RWPE2 (cell line): ENCODE measurements at regions not wholly inside any gene's neighbourhood (a gene's known extent, or its start where the extent isn't known, plus 50 kb on each side); places are given as distances from the start of the nearest gene placed in this dataset.

ENCODE experiments used
- ATAC-seq: fragments of 200-7000 bp; cut with Tn5 transposase; 3 replicates; pipeline ENCODE4 v1.9.1; 2021; ENCODE audit warnings: low read depth
- DNase-seq: peaks from one replicate; pipeline ENCODE4 v3.0.0-alpha.2; 2020; ENCODE audit warnings: low spot score
- H3K27ac ChIP-seq: fragments of 450-650 bp; 2 replicates; pipeline ENCODE4 v1.5.1; 2017; ENCODE audit warnings: mild to moderate bottlenecking; ENCODE audit not compliant: poor library complexity, severe bottlenecking
- H3K27me3 ChIP-seq: fragments of 250-450 bp; sonication (Bioruptor Pico); 2 replicates; pipeline ENCODE4 v1.5.1; 2021; ENCODE audit warnings: mild to moderate bottlenecking, moderate library complexity; ENCODE audit not compliant: insufficient read depth, poor library complexity, severe bottlenecking
- H3K36me3 ChIP-seq: fragments of 250-450 bp; sonication (Bioruptor Pico); 2 replicates; pipeline ENCODE4 v1.5.1; 2020; ENCODE audit warnings: low read depth, mild to moderate bottlenecking, moderate library complexity
- H3K4me1 ChIP-seq: fragments of 250-450 bp; sonication (Bioruptor Pico); 2 replicates; pipeline ENCODE4 v1.5.1; 2021; ENCODE audit warnings: mild to moderate bottlenecking, moderate library complexity; ENCODE audit not compliant: insufficient read depth, poor library complexity, severe bottlenecking
- H3K4me3 ChIP-seq: fragments of 250-450 bp; sonication (Bioruptor Pico); 2 replicates; pipeline ENCODE4 v1.5.1; 2021; ENCODE audit warnings: mild to moderate bottlenecking, moderate library complexity; ENCODE audit not compliant: severe bottlenecking
- H3K9me3 ChIP-seq: fragments of 250-450 bp; sonication (Bioruptor Pico); 2 replicates; pipeline ENCODE4 v1.5.1; 2021; ENCODE audit warnings: mild to moderate bottlenecking, moderate library complexity; ENCODE audit not compliant: severe bottlenecking
- TF ChIP-seq, protein P1 (sequence below): fragments of 450-650 bp; IDR thresholded peaks from one replicate; pipeline ENCODE4 v1.5.1; 2017; ENCODE audit warnings: mild to moderate bottlenecking, moderate library complexity; ENCODE audit not compliant: poor library complexity, severe bottlenecking

DNA sequence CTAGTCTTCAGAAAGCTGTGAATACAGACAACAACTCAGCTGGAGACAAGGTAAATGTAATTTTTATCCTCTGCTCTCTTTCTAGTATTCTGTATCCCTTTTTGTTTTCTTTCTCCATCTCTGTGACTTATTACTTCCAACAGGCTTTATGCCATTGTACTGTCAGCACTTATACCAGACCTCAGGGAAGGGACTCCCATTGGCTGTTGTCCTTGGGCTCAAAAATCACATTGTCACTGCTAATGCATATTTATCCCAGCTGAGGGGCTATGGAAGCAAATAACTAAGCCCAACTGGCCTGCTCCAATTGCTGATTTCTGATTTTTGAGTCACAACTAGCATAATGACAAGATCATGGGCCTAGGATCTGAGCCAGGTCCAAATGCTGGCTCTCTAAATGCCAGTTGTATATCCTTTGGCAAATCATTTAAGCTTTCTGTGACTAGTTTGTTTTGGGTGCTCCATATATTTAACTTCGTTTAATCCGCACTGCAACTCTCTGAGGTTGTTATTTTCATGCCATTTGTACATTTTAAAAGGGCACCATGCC, 395.1 kb upstream of the GNPDA2 start:
- no peaks in the 10 kb centered on the region for H3K36me3 ChIP-seq
- DNase-seq (no peak), ATAC-seq (no peak)
- H3K27me3 ChIP-seq: no peaks in the 10 kb centered on the region
- no peaks in the 10 kb centered on the region for H3K4me1 ChIP-seq
- TF ChIP-seq, protein P1, sequence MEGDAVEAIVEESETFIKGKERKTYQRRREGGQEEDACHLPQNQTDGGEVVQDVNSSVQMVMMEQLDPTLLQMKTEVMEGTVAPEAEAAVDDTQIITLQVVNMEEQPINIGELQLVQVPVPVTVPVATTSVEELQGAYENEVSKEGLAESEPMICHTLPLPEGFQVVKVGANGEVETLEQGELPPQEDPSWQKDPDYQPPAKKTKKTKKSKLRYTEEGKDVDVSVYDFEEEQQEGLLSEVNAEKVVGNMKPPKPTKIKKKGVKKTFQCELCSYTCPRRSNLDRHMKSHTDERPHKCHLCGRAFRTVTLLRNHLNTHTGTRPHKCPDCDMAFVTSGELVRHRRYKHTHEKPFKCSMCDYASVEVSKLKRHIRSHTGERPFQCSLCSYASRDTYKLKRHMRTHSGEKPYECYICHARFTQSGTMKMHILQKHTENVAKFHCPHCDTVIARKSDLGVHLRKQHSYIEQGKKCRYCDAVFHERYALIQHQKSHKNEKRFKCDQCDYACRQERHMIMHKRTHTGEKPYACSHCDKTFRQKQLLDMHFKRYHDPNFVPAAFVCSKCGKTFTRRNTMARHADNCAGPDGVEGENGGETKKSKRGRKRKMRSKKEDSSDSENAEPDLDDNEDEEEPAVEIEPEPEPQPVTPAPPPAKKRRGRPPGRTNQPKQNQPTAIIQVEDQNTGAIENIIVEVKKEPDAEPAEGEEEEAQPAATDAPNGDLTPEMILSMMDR: no peak
- no peak overlapping the region for H3K4me3 ChIP-seq
- H3K27ac ChIP-seq: no peak overlapping the region
- no peaks in the 10 kb centered on the region for H3K9me3 ChIP-seq

DNA sequence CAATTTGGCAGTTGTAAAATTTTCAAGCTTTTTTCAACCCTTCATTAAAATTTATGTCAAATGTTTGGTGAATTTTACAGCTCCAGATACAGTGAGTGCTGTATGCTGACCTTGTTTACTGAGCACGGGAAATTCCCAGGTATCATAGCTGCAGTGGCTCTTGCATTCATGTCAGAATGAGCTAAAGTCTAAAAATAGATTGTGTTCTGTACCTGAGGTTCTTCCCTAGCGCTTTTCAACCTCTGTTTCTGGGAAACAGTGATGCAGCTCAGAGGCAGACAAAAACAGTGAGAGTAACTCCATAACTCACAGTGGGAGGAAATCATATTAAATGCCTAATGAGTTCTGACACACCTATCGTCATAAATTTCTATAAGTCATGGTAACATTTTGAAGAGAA, 393.8 kb upstream of the GNPDA2 start:
- ATAC-seq: no peak
- Histone ChIP-seq H3K36me3 (no peaks in the 10 kb centered on the region), H3K4me1 (no peaks in the 10 kb centered on the region), H3K27me3 (no peaks in the 10 kb centered on the region), H3K9me3 (no peaks in the 10 kb centered on the region), H3K27ac (no peak overlapping the region), H3K4me3 (no peak overlapping the region)
- TF ChIP-seq, protein P1: no peak
- DNase-seq: no peak

DNA sequence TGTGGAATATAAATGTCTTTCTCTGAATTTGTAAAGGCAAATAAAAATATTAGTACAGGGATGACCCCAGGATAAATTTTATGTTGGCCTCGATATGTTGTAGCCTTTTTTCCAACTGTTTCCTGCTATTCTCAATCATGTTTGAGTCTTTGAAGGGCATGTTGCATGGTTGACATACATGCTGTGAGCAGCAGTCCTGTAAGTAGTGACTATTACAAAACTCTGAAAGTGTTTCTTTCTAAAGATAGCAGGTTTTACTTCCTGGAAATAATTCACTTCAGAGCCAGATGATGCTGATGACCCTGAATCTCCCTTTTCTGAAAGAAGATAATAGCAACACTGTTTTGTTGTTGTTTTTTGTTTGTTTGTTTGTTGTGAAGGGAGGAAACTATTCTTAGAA, 393.0 kb upstream of the GNPDA2 start:
- no peaks in the 10 kb centered on the region for H3K36me3 ChIP-seq
- ATAC-seq (no peak), DNase-seq (no peak)
- no peaks in the 10 kb centered on the region for H3K27me3 ChIP-seq
- H3K27ac ChIP-seq: no peak overlapping the region
- no peak overlapping the region for H3K4me3 ChIP-seq
- H3K4me1 ChIP-seq: no peaks in the 10 kb centered on the region
- no peaks in the 10 kb centered on the region for H3K9me3 ChIP-seq
- TF ChIP-seq, protein P1: no peak

DNA sequence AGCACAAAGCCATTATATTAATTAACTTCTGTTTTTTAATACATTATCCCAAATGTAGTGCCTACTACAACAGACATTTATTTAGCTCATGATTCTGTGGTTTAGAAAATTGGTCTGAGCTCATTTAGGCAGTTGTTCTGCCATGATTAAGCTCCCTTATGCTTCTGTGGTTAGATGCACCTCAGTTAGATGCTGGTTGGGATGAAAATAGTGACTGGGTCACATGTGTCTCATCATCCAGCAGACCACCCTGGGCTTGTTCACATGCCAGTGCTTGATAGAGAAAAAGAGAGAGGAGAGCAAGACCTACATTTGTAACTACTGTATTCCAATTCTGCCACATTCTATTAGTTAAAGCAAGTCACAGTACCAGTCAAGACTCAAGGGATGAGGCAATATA, 376.4 kb upstream of the GNPDA2 start:
- TF ChIP-seq, protein P1: no peak
- H3K4me1 ChIP-seq: no peaks in the 10 kb centered on the region
- H3K27me3 ChIP-seq: no peaks in the 10 kb centered on the region
- H3K27ac ChIP-seq: no peak overlapping the region
- no peak for DNase-seq
- H3K36me3 ChIP-seq: no peaks in the 10 kb centered on the region
- H3K4me3 ChIP-seq: no peak overlapping the region
- ATAC-seq: no peak
- no peaks in the 10 kb centered on the region for H3K9me3 ChIP-seq

DNA sequence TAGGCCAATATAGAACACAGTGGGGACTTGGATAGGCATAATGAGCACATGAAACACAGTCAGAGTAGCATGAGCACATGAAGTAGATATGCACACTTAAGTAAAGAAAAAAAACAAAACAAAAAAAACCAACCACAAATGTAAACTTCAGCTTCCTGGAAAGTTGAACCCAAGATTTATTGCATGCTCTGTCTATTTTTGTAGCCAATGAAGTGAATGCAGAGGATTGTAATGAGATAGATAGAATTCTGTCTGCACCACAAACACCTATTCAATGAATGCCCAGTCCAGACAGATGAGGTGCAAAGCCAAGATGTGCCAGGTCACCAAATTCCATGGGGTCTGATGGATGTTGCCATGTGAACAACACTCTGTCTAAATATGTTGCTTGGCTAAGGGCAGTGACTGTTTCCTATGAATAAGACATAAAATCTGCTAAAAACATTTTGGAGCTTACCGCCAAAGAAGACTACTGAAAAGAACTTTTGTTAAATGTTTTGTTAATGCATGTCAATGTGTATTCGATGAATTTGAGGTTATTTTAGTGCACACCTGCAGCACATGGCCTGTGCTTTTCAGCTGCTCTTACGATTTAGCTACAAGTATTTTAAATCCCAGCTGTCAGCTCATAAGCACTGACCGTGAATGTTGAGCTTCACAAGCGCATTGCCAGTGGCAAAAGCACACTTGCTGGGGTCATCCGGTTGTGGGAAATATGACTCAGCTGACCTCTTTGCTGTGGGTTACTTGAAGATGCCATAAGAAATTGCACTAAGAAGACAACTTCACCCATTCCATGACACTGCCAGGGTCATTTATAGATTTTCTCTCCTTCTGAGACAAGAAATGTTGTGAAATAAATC, 374.8 kb upstream of the GNPDA2 start:
- Histone ChIP-seq H3K36me3 (no peaks in the 10 kb centered on the region), H3K4me1 (no peaks in the 10 kb centered on the region), H3K9me3 (no peaks in the 10 kb centered on the region), H3K4me3 (no peak overlapping the region), H3K27me3 (no peaks in the 10 kb centered on the region), H3K27ac (no peak overlapping the region)
- TF ChIP-seq, protein P1: no peak
- DNase-seq (no peak), ATAC-seq (no peak)
